ENCODE measurements at regions not wholly inside any gene's neighbourhood (a gene's known extent, or its start where the extent isn't known, plus 50 kb on each side); places are given as distances from the start of the nearest gene placed in this dataset.

GRCh38 chr5:58077416-58077815 lies 382.5 kb downstream of the PLK2 start:
- no peak overlapping the region for H3K27ac ChIP-seq (ENCODE audit: low read length in 2 of 2)
- CTCF ChIA-PET: no interaction called here
- no peaks in the 10 kb centered on the region for H3K4me1 ChIP-seq (ENCODE audit: control insufficient read depth in 2 of 2, insufficient read depth in 2 of 2, low read length in 2 of 2)
- no peak overlapping the region for H3K4me2 ChIP-seq (replicated peaks; ENCODE audit: low read depth, low read length, poor library complexity, severe bottlenecking)
- H3K9ac ChIP-seq (ENCODE audit: low read length): no peak overlapping the region
- no peaks in the 10 kb centered on the region for H3K36me3 ChIP-seq (replicated peaks in 1 of 2; ENCODE audit: control extremely low read depth in 1 of 2, control insufficient read depth in 1 of 2, extremely low read depth in 1 of 2, insufficient read depth in 2 of 2, low read length in 1 of 2)
- intact Hi-C loops (cut with micrococcal nuclease): no loop called here
- no CpG with 5 or more reads among the region's 3 CpGs for WGBS (ENCODE audit: insufficient coverage)
- POLR2A ChIA-PET: no interaction called here
- H3K9me3 ChIP-seq (ENCODE audit: control extremely low read depth in 1 of 3, control insufficient read depth in 2 of 3, insufficient read depth in 1 of 3, low read length in 2 of 3): no peaks in the 10 kb centered on the region
- no peak overlapping the region for H3K4me3 Mint-ChIP-seq
- no peak overlapping the region for H3K4me3 ChIP-seq (ENCODE audit: control extremely low read depth in 1 of 5, extremely low read depth in 1 of 5, insufficient read depth in 1 of 5, low read depth in 2 of 5, low read length in 4 of 5)
- H3K27ac Mint-ChIP-seq: no peak overlapping the region
- H3K4me1 Mint-ChIP-seq: no peaks in the 10 kb centered on the region
- DNase-seq: no peak
- no peaks in the 10 kb centered on the region for H4K20me1 ChIP-seq (ENCODE audit: control insufficient read depth, insufficient read depth, low read length, poor library complexity, severe bottlenecking)
- H2AFZ ChIP-seq (ENCODE audit: insufficient read depth, low read depth, low read length, poor library complexity, severe bottlenecking): no peak overlapping the region
- H3K79me2 ChIP-seq (ENCODE audit: control insufficient read depth, insufficient read depth, low read length): no peaks in the 10 kb centered on the region
- TF ChIP-seq, protein P1, sequence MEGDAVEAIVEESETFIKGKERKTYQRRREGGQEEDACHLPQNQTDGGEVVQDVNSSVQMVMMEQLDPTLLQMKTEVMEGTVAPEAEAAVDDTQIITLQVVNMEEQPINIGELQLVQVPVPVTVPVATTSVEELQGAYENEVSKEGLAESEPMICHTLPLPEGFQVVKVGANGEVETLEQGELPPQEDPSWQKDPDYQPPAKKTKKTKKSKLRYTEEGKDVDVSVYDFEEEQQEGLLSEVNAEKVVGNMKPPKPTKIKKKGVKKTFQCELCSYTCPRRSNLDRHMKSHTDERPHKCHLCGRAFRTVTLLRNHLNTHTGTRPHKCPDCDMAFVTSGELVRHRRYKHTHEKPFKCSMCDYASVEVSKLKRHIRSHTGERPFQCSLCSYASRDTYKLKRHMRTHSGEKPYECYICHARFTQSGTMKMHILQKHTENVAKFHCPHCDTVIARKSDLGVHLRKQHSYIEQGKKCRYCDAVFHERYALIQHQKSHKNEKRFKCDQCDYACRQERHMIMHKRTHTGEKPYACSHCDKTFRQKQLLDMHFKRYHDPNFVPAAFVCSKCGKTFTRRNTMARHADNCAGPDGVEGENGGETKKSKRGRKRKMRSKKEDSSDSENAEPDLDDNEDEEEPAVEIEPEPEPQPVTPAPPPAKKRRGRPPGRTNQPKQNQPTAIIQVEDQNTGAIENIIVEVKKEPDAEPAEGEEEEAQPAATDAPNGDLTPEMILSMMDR (IDR thresholded peaks at IDR 0.05): no peak
- H3K27me3 Mint-ChIP-seq: no peaks in the 10 kb centered on the region
- no peaks in the 10 kb centered on the region for H3K9me3 Mint-ChIP-seq (ENCODE audit: insufficient read depth)
- no peak for ATAC-seq (ENCODE audit: low read depth)
- H3K27me3 ChIP-seq (replicated peaks in 1 of 4; ENCODE audit: control extremely low read depth in 1 of 4, control insufficient read depth in 3 of 4, insufficient read depth in 4 of 4, low read length in 3 of 4): no peaks in the 10 kb centered on the region

GRCh38 chr5:58076483-58077257 lies 383.2 kb downstream of the PLK2 start:
- Histone ChIP-seq H3K4me3 (ENCODE audit: control extremely low read depth in 1 of 5, extremely low read depth in 1 of 5, insufficient read depth in 1 of 5, low read depth in 2 of 5, low read length in 4 of 5) (no peak overlapping the region), H3K9ac (ENCODE audit: low read length) (no peak overlapping the region), H3K4me2 (replicated peaks; ENCODE audit: low read depth, low read length, poor library complexity, severe bottlenecking) (no peak overlapping the region), H2AFZ (ENCODE audit: insufficient read depth, low read depth, low read length, poor library complexity, severe bottlenecking) (no peak overlapping the region), H3K27ac (ENCODE audit: low read length in 2 of 2) (no peak overlapping the region), H3K27me3 (replicated peaks in 1 of 4; ENCODE audit: control extremely low read depth in 1 of 4, control insufficient read depth in 3 of 4, insufficient read depth in 4 of 4, low read length in 3 of 4) (no peaks in the 10 kb centered on the region), H3K36me3 (replicated peaks in 1 of 2; ENCODE audit: control extremely low read depth in 1 of 2, control insufficient read depth in 1 of 2, extremely low read depth in 1 of 2, insufficient read depth in 2 of 2, low read length in 1 of 2) (no peaks in the 10 kb centered on the region), H4K20me1 (ENCODE audit: control insufficient read depth, insufficient read depth, low read length, poor library complexity, severe bottlenecking) (no peaks in the 10 kb centered on the region), H3K4me1 (ENCODE audit: control insufficient read depth in 2 of 2, insufficient read depth in 2 of 2, low read length in 2 of 2) (no peaks in the 10 kb centered on the region), H3K9me3 (ENCODE audit: control extremely low read depth in 1 of 3, control insufficient read depth in 2 of 3, insufficient read depth in 1 of 3, low read length in 2 of 3) (no peaks in the 10 kb centered on the region), H3K79me2 (ENCODE audit: control insufficient read depth, insufficient read depth, low read length) (no peaks in the 10 kb centered on the region)
- WGBS (ENCODE audit: insufficient coverage): 100% methylated on average over 1 of the region's 7 CpGs
- intact Hi-C loops (cut with micrococcal nuclease): no loop called here
- H3K4me1 Mint-ChIP-seq: no peaks in the 10 kb centered on the region
- H3K4me3 Mint-ChIP-seq: no peak overlapping the region
- ChIA-PET POLR2A (no interaction called here), CTCF (no interaction called here)
- H3K9me3 Mint-ChIP-seq (ENCODE audit: insufficient read depth): no peaks in the 10 kb centered on the region
- H3K27ac Mint-ChIP-seq: no peak overlapping the region
- TF ChIP-seq, protein P1 (IDR thresholded peaks at IDR 0.05): no peak
- no peak for TF ChIP-seq EZH2 (IDR thresholded peaks at IDR 0.05; ENCODE audit: borderline replicate concordance, insufficient read depth, low read depth, low read length, poor library complexity, severe bottlenecking)
- H3K27me3 Mint-ChIP-seq: no peaks in the 10 kb centered on the region
- DNase-seq (no peak), ATAC-seq (ENCODE audit: low read depth) (no peak)
